Aorta (tissue), 5 donors: ENCODE measurements at regions not wholly inside any gene's neighbourhood (a gene's known extent, or its start where the extent isn't known, plus 50 kb on each side); places are given as distances from the start of the nearest gene placed in this dataset.

Source experiments
- ATAC-seq: fragments of 200-7000 bp; cut with Tn5 transposase; one replicate; pipeline ENCODE4 v1.9.1; 2022; ENCODE audit warnings: moderate library complexity; ENCODE audit not compliant: low FRiP score
- DNase-seq, 2 donors: peaks; one replicate each; pipeline ENCODE4 v3.0.0-alpha.2; 2020
- H3K27ac ChIP-seq, 2 donors: one replicate each; pipeline ENCODE4 v1.5.1; 2013; ENCODE audit warnings: low read length in 2 of 2, mild to moderate bottlenecking in 2 of 2, moderate library complexity in 2 of 2, control low read depth in 1 of 2, inconsistent platforms in 1 of 2, low read depth in 1 of 2
- H3K27me3 ChIP-seq, 2 donors: one replicate each; pipeline ENCODE4 v1.6.1; 2013; ENCODE audit warnings: control low read depth in 1 of 2, low read length in 1 of 2, mild to moderate bottlenecking in 1 of 2, moderate library complexity in 1 of 2; ENCODE audit not compliant: insufficient read depth in 2 of 2, control insufficient read depth in 1 of 2
- H3K36me3 ChIP-seq, 2 donors: one replicate each; pipeline ENCODE4 v1.6.1; 2013; ENCODE audit warnings: control low read depth in 1 of 2, low read length in 1 of 2, mild to moderate bottlenecking in 1 of 2; ENCODE audit not compliant: insufficient read depth in 2 of 2, control insufficient read depth in 1 of 2
- H3K4me1 ChIP-seq, 2 donors: one replicate each; pipeline ENCODE4 v1.6.1; 2013; ENCODE audit warnings: low read length in 2 of 2, control low read depth in 1 of 2, mild to moderate bottlenecking in 1 of 2, moderate library complexity in 1 of 2; ENCODE audit not compliant: insufficient read depth in 2 of 2, control insufficient read depth in 1 of 2
- H3K4me3 ChIP-seq, 2 donors: one replicate each; pipeline ENCODE4 v1.5.1; 2013; ENCODE audit warnings: low read length in 2 of 2, control low read depth in 1 of 2, mild to moderate bottlenecking in 1 of 2
- H3K9me3 ChIP-seq: one replicate; pipeline ENCODE4 v1.6.1; 2013; ENCODE audit warnings: mild to moderate bottlenecking, low read length; ENCODE audit not compliant: control insufficient read depth
- WGBS, 2 donors: extraction: QIAGEN DNeasy Blood & Tissue Kit; methylation state at CpG; one replicate each; pipeline ENCODE4 v1.1.7; 2013; 5-methylcytosine and 5-hydroxymethylcytosine counted together
- intact Hi-C, 2 donors: fragments of 100-400 bp; cut with DNase I; formaldehyde crosslinking; loops; one replicate each; pipeline versions ENCODE4 v1.14.2 to v1.15.0; 2022
- donor health status: healthy with polysubstance abuse.
- donor health status: Bipolar disorder and iron deficiency.
- donor health status: DM: no; HTN: no; CAD: no.
- donor health status: DM: no; HTN: no; CAD: no.
- donor health status: DM: yes; HTN: yes; CAD: no.

GRCh38 chr2:122423934-122424333, 668.5 kb downstream of the TSN start:
- H3K27ac ChIP-seq: no peak overlapping the region
- no peaks in the 10 kb centered on the region for H3K9me3 ChIP-seq
- WGBS, 2 donors: 76 to 82% methylated on average over 4 of the region's 4 CpGs
- no peaks in the 10 kb centered on the region for H3K27me3 ChIP-seq
- H3K4me3 ChIP-seq: no peak overlapping the region
- no peaks in the 10 kb centered on the region for H3K36me3 ChIP-seq
- intact Hi-C loops: no loop called here
- ATAC-seq: no peak
- H3K4me1 ChIP-seq: no peaks in the 10 kb centered on the region
- DNase-seq: no peak

- Histone ChIP-seq H3K27me3 (no peaks in the 10 kb centered on the region), H3K9me3 (no peaks in the 10 kb centered on the region), H3K4me3 (no peak overlapping the region), H3K4me1 (no peaks in the 10 kb centered on the region), H3K36me3 (no peaks in the 10 kb centered on the region), H3K27ac (no peak overlapping the region)
- 75 to 78% methylated on average over 8 of the region's 8 CpGs for WGBS, 2 donors
- ATAC-seq (no peak), DNase-seq (no peak)
- intact Hi-C loops: no loop called here
Observed at GRCh38 chr2:122433123-122433754, 677.8 kb downstream of the TSN start.

- ATAC-seq (no peak), DNase-seq (no peak)
- Histone ChIP-seq H3K36me3 (no peaks in the 10 kb centered on the region), H3K9me3 (no peaks in the 10 kb centered on the region), H3K27me3 (no peaks in the 10 kb centered on the region), H3K27ac (no peak overlapping the region), H3K4me1 (no peaks in the 10 kb centered on the region), H3K4me3 (no peak overlapping the region)
- 91 to 95% methylated on average over 1 of the region's 1 CpG for WGBS, 2 donors
- intact Hi-C loops: no loop called here
Observed at GRCh38 chr2:122445003-122445402, 689.6 kb downstream of the TSN start.

- H3K4me3 ChIP-seq: no peak overlapping the region
- ATAC-seq (no peak), DNase-seq (no peak)
- peaks cover 3% of the 10 kb centered on the region for H3K9me3 ChIP-seq
- intact Hi-C loops: no loop called here
- no peaks in the 10 kb centered on the region for H3K27me3 ChIP-seq
- no peaks in the 10 kb centered on the region for H3K36me3 ChIP-seq
- no peak overlapping the region for H3K27ac ChIP-seq
- H3K4me1 ChIP-seq: no peaks in the 10 kb centered on the region
- WGBS, 2 donors: 66 to 79% methylated on average over 4 of the region's 4 CpGs
Observed at GRCh38 chr2:122446761-122447160, 691.3 kb downstream of the TSN start.

- H3K27ac ChIP-seq: no peak overlapping the region
- H3K4me1 ChIP-seq: no peaks in the 10 kb centered on the region
- intact Hi-C loops: no loop called here
- WGBS, 2 donors: 91 to 92% methylated on average over 2 of the region's 2 CpGs
- DNase-seq (no peak), ATAC-seq (no peak)
- no peaks in the 10 kb centered on the region for H3K27me3 ChIP-seq
- H3K9me3 ChIP-seq: peaks cover 3% of the 10 kb centered on the region
- no peak overlapping the region for H3K4me3 ChIP-seq
- no peaks in the 10 kb centered on the region for H3K36me3 ChIP-seq
Observed at GRCh38 chr2:122447237-122447636, 691.8 kb downstream of the TSN start.

GRCh38 chr2:122451040-122451439, 695.6 kb downstream of the TSN start:
- 63 to 71% methylated on average over 4 of the region's 4 CpGs for WGBS, 2 donors

GRCh38 chr2:122451697-122452096, 696.2 kb downstream of the TSN start:
- Histone ChIP-seq H3K27ac (no peak overlapping the region), H3K36me3 (no peaks in the 10 kb centered on the region), H3K4me3 (no peak overlapping the region), H3K9me3 (peaks cover 3% of the 10 kb centered on the region), H3K4me1 (no peaks in the 10 kb centered on the region), H3K27me3 (no peaks in the 10 kb centered on the region)
- intact Hi-C loops: loop anchor here in 1 of 2 donors (5.0 to 10.0 kb wide), 2 partner anchors 257 to 474 kb away; no protein-coding TSS in a partner anchor
- no peak for DNase-seq
- ATAC-seq: no peak
- 74 to 83% methylated on average over 1 of the region's 1 CpG for WGBS, 2 donors

More at GRCh38 chr2:122451040-122451439, 695.6 kb downstream of the TSN start:
- Histone ChIP-seq H3K9me3 (peaks cover 3% of the 10 kb centered on the region), H3K27me3 (no peaks in the 10 kb centered on the region), H3K4me1 (no peaks in the 10 kb centered on the region), H3K27ac (no peak overlapping the region), H3K36me3 (no peaks in the 10 kb centered on the region), H3K4me3 (no peak overlapping the region)
- DNase-seq (no peak), ATAC-seq (no peak)
- intact Hi-C loops: loop anchor here in 1 of 2 donors (5.0 to 10.0 kb wide), 2 partner anchors 256 to 474 kb away; no protein-coding TSS in a partner anchor

- Histone ChIP-seq H3K4me3 (no peak overlapping the region), H3K9me3 (no peaks in the 10 kb centered on the region), H3K27ac (no peak overlapping the region), H3K4me1 (no peaks in the 10 kb centered on the region), H3K36me3 (no peaks in the 10 kb centered on the region), H3K27me3 (no peaks in the 10 kb centered on the region)
- no peak for DNase-seq
- WGBS, 2 donors: 19 to 22% methylated on average over 5 of the region's 5 CpGs
- intact Hi-C loops: no loop called here
- ATAC-seq: no peak
Observed at GRCh38 chr2:122469147-122469546, 713.7 kb downstream of the TSN start.

- ATAC-seq (no peak), DNase-seq (no peak)
- no peaks in the 10 kb centered on the region for H3K36me3 ChIP-seq
- intact Hi-C loops: no loop called here
- no peak overlapping the region for H3K4me3 ChIP-seq
- H3K27ac ChIP-seq: no peak overlapping the region
- no peaks in the 10 kb centered on the region for H3K27me3 ChIP-seq
- no peaks in the 10 kb centered on the region for H3K9me3 ChIP-seq
- no peaks in the 10 kb centered on the region for H3K4me1 ChIP-seq
Observed at GRCh38 chr2:122471753-122472152, 716.3 kb downstream of the TSN start.
